HuH-7.5 (cell line): ENCODE measurements at regions not wholly inside any gene's neighbourhood (a gene's known extent, or its start where the extent isn't known, plus 50 kb on each side); places are given as distances from the start of the nearest gene placed in this dataset.
"Not testable (repeated sequence)": the region's sequence is repeated elsewhere in the genome, so short reads cannot be mapped to it uniquely, and the experiment has no call there.

Experiments
- DNase-seq: peaks from one replicate; pipeline ENCODE4 v3.0.0; 2011; ENCODE audit warnings: low spot score

- no peak for DNase-seq
These were observed 51.1 kb upstream of the NUDT6 start for GRCh38 chr4:122973465-122973864.

- DNase-seq = no peak
These were observed 53.7 kb upstream of the NUDT6 start for GRCh38 chr4:122976111-122976510.

GRCh38 chr4:122977103-122977502, 54.7 kb upstream of the NUDT6 start:
- DNase-seq = no peak

- DNase-seq = no peak
These were observed 55.7 kb upstream of the NUDT6 start for GRCh38 chr4:122978109-122978508.

- no peak for DNase-seq
These were observed 56.4 kb upstream of the NUDT6 start for GRCh38 chr4:122978789-122979188.

- DNase-seq = no peak
These were observed 58.5 kb upstream of the NUDT6 start for GRCh38 chr4:122980860-122981259.

GRCh38 chr4:122988696-122989095, 66.3 kb upstream of the NUDT6 start:
- no peak for DNase-seq

- no peak for DNase-seq
These were observed 68.5 kb upstream of the NUDT6 start for GRCh38 chr4:122990891-122991290.

- no peak for DNase-seq
These were observed 69.7 kb upstream of the NUDT6 start for GRCh38 chr4:122992057-122992456.

GRCh38 chr4:122992641-122993040, 70.2 kb upstream of the NUDT6 start:
- no peak for DNase-seq

GRCh38 chr4:122996350-122996749, 74.0 kb upstream of the NUDT6 start:
- DNase-seq = no peak

- DNase-seq = no peak
These were observed 75.2 kb upstream of the NUDT6 start for GRCh38 chr4:122997463-122998101.

- not testable (repeated sequence) for DNase-seq
These were observed 81.7 kb upstream of the NUDT6 start for GRCh38 chr4:123004079-123004478.

- not testable (repeated sequence) for DNase-seq
These were observed 82.7 kb upstream of the NUDT6 start for GRCh38 chr4:123005126-123005525.

- DNase-seq = no peak
These were observed 85.3 kb upstream of the NUDT6 start for GRCh38 chr4:123007679-123008078.

GRCh38 chr4:123012416-123012815, 90.0 kb upstream of the NUDT6 start:
- not testable (repeated sequence) for DNase-seq

- DNase-seq = no peak
These were observed 91.6 kb upstream of the NUDT6 start for GRCh38 chr4:123014038-123014437.

GRCh38 chr4:123017078-123017477, 94.7 kb upstream of the NUDT6 start:
- no peak for DNase-seq

GRCh38 chr4:123017636-123018395, 95.4 kb upstream of the NUDT6 start:
- no peak for DNase-seq

GRCh38 chr4:123018396-123018775, 96.0 kb upstream of the NUDT6 start:
- DNase-seq = no peak

GRCh38 chr4:123020285-123020684, 97.9 kb upstream of the NUDT6 start:
- no peak for DNase-seq

GRCh38 chr4:123023647-123024046, 101.2 kb upstream of the NUDT6 start:
- DNase-seq = no peak

GRCh38 chr4:123024710-123025109, 102.3 kb upstream of the NUDT6 start:
- DNase-seq = no peak

- DNase-seq = no peak
These were observed 103.0 kb upstream of the NUDT6 start for GRCh38 chr4:123025398-123025797.
